Ascending aorta (tissue), 2 donors: ENCODE measurements at regions not wholly inside any gene's neighbourhood (a gene's known extent, or its start where the extent isn't known, plus 50 kb on each side); places are given as distances from the start of the nearest gene placed in this dataset.

ENCODE experiments used
- DNase-seq, 2 donors: peaks; one replicate each; pipeline ENCODE4 v3.0.0-alpha.2; 2019; ENCODE audit warnings: low spot score in 2 of 2
- H3K27ac ChIP-seq, 2 donors: fragments of 200-600 bp; sonication (generic); one replicate each; pipeline ENCODE4 v1.5.1; 2016 to 2017; ENCODE audit warnings: mild to moderate bottlenecking in 1 of 2
- H3K27me3 ChIP-seq: fragments of 200-600 bp; sonication (generic); one replicate; pipeline ENCODE4 v1.5.1; 2017
- H3K36me3 ChIP-seq, 2 donors: fragments of 200-600 bp; sonication (generic); one replicate each; pipeline ENCODE4 v1.5.1; 2016
- H3K4me1 ChIP-seq, 2 donors: fragments of 200-600 bp; sonication (generic); one replicate each; pipeline ENCODE4 v1.5.1; 2016 to 2017; ENCODE audit warnings: mild to moderate bottlenecking in 1 of 2
- H3K4me3 ChIP-seq, 2 donors: fragments of 200-600 bp; sonication (generic); one replicate each; pipeline ENCODE4 v1.5.1; 2016 to 2017; ENCODE audit warnings: mild to moderate bottlenecking in 1 of 2
- H3K9me3 ChIP-seq, 2 donors: fragments of 200-600 bp; sonication (generic); one replicate each; pipeline ENCODE4 v1.5.1; 2016
- CTCF ChIP-seq, 3 experiments: fragments of 200-600 bp in 2 of 3; fragments of 450-650 bp in 1 of 3; sonication (generic) in 2 of 3; IDR thresholded peaks; one replicate each; pipeline ENCODE4 v1.5.1; 2016 to 2019; ENCODE audit warnings: antibody characterized with exemption in 3 of 3, mild to moderate bottlenecking in 1 of 3, moderate library complexity in 1 of 3
- intact Hi-C: fragments of 100-400 bp; cut with DNase I; formaldehyde crosslinking; loops from one replicate; pipeline ENCODE4 v1.15.1; 2023

GRCh38 chr17:77314601-77315000, 173.8 kb downstream of the SEC14L1 start:
- Histone ChIP-seq H3K4me3 (no peak overlapping the region), H3K27ac (no peak overlapping the region)
- peak in 1 of 2 donors; percentile 55 for DNase-seq

GRCh38 chr17:77315010-77315409, 174.2 kb downstream of the SEC14L1 start:
- H3K4me3 ChIP-seq = no peak overlapping the region
- no peaks in the 10 kb centered on the region for H3K9me3 ChIP-seq
- no peak for DNase-seq
- intact Hi-C loops = loop anchor here (5.0 kb wide), 1 partner anchor 517 kb away; no protein-coding TSS in a partner anchor
- no peak overlapping the region for H3K27ac ChIP-seq
- no peaks in the 10 kb centered on the region for H3K27me3 ChIP-seq
- no peak for TF ChIP-seq CTCF (IDR thresholded peaks at IDR 0.05)
- no peaks in the 10 kb centered on the region for H3K36me3 ChIP-seq
- peaks cover 9 to 39% of the 10 kb centered on the region in 2 donors for H3K4me1 ChIP-seq

More at GRCh38 chr17:77314601-77315000, 173.8 kb downstream of the SEC14L1 start:
- Histone ChIP-seq H3K27me3 (no peaks in the 10 kb centered on the region), H3K9me3 (no peaks in the 10 kb centered on the region), H3K4me1 (peaks cover 9 to 39% of the 10 kb centered on the region in 2 donors), H3K36me3 (no peaks in the 10 kb centered on the region)
- TF ChIP-seq CTCF (IDR thresholded peaks at IDR 0.05) = no peak
- intact Hi-C loops = no loop called here

GRCh38 chr17:77315551-77316190, 174.9 kb downstream of the SEC14L1 start:
- no peak overlapping the region for H3K4me3 ChIP-seq
- H3K36me3 ChIP-seq = no peaks in the 10 kb centered on the region
- no peak for DNase-seq
- H3K4me1 ChIP-seq = peaks cover 9 to 42% of the 10 kb centered on the region in 2 donors
- intact Hi-C loops = loop anchor here (5.0 kb wide), 1 partner anchor 517 kb away; no protein-coding TSS in a partner anchor
- H3K27me3 ChIP-seq = no peaks in the 10 kb centered on the region
- no peak for TF ChIP-seq CTCF (IDR thresholded peaks at IDR 0.05)
- H3K9me3 ChIP-seq = no peaks in the 10 kb centered on the region
- peak overlapping the region; percentile 71 to 80 for H3K27ac ChIP-seq

GRCh38 chr17:77316191-77316641, 175.4 kb downstream of the SEC14L1 start:
- peak in 1 of 2 donors; percentile 89 for DNase-seq
- intact Hi-C loops = loop anchor here (5.0 kb wide), 1 partner anchor 516 kb away; no protein-coding TSS in a partner anchor
- no peak for TF ChIP-seq CTCF (IDR thresholded peaks at IDR 0.05)
- peak overlapping the region in 1 of 2 donors; percentile 13 for H3K4me3 ChIP-seq
- H3K9me3 ChIP-seq = no peaks in the 10 kb centered on the region
- H3K36me3 ChIP-seq = no peaks in the 10 kb centered on the region
- no peaks in the 10 kb centered on the region for H3K27me3 ChIP-seq
- H3K4me1 ChIP-seq = peaks cover 9 to 47% of the 10 kb centered on the region in 2 donors
- H3K27ac ChIP-seq = peak overlapping the region; percentile 71 to 80

GRCh38 chr17:77316651-77317050, 175.9 kb downstream of the SEC14L1 start:
- H3K27me3 ChIP-seq = no peaks in the 10 kb centered on the region
- DNase-seq = no peak
- H3K4me3 ChIP-seq = peak overlapping the region in 1 of 2 donors; percentile 13
- no peaks in the 10 kb centered on the region for H3K9me3 ChIP-seq
- peaks cover 11 to 49% of the 10 kb centered on the region in 2 donors for H3K4me1 ChIP-seq
- no peak for TF ChIP-seq CTCF (IDR thresholded peaks at IDR 0.05)
- peak overlapping the region; percentile 71 to 80 for H3K27ac ChIP-seq
- H3K36me3 ChIP-seq = no peaks in the 10 kb centered on the region
- intact Hi-C loops = loop anchor here (5.0 kb wide), 1 partner anchor 516 kb away; no protein-coding TSS in a partner anchor
